Esophagus squamous epithelium (tissue), 5 donors: ENCODE measurements at regions not wholly inside any gene's neighbourhood (a gene's known extent, or its start where the extent isn't known, plus 50 kb on each side); places are given as distances from the start of the nearest gene placed in this dataset.

ENCODE experiments used
- DNase-seq: peaks from one replicate; lab custom pipeline; 2025; lab: John Stamatoyannopoulos, UW
- H3K27ac ChIP-seq, 4 donors: fragments of 200-600 bp; sonication (generic); one replicate each; pipeline ENCODE4 v1.5.1; 2016 to 2019; ENCODE audit warnings: mild to moderate bottlenecking in 1 of 4
- H3K27me3 ChIP-seq, 4 donors: fragments of 200-600 bp; sonication (generic); 1 replicate in 3 of 4; 2 replicates in 1 of 4; pipeline versions ENCODE4 v1.5.1 to v1.6.0; 2017 to 2021; ENCODE audit warnings: antibody characterized with exemption in 1 of 4
- H3K36me3 ChIP-seq, 3 donors: fragments of 200-600 bp; sonication (generic); one replicate each; pipeline ENCODE4 v1.5.1; 2016 to 2019
- H3K4me1 ChIP-seq, 3 donors: fragments of 200-600 bp; sonication (generic); one replicate each; pipeline ENCODE4 v1.5.1; 2017 to 2019
- H3K4me3 ChIP-seq, 4 donors: fragments of 200-600 bp; sonication (generic); 1 replicate in 3 of 4; 2 replicates in 1 of 4; pipeline ENCODE4 v1.5.1; 2016 to 2019; ENCODE audit warnings: mild to moderate bottlenecking in 2 of 4, moderate library complexity in 1 of 4
- H3K9me3 ChIP-seq, 3 donors: fragments of 200-600 bp; sonication (generic); one replicate each; pipeline ENCODE4 v1.5.1; 2016 to 2019
- CTCF ChIP-seq, 6 experiments: fragments of 450-650 bp in 4 of 6; fragments of 200-600 bp in 2 of 6; sonication (generic) in 2 of 6; IDR thresholded peaks; one replicate each; pipeline ENCODE4 v1.5.1; 2016 to 2019; ENCODE audit warnings: antibody characterized with exemption in 6 of 6, mild to moderate bottlenecking in 4 of 6, moderate library complexity in 4 of 6
- POLR2A ChIP-seq, 4 donors: fragments of 450-650 bp; IDR thresholded peaks; one replicate each; pipeline ENCODE4 v1.6.1; 2017; ENCODE audit warnings: antibody characterized with exemption in 4 of 4, mild to moderate bottlenecking in 4 of 4, moderate library complexity in 3 of 4
- WGBS, 2 donors: methylation state at CpG; one replicate each; pipeline ENCODE4 v1.1.5; 2018; 5-methylcytosine and 5-hydroxymethylcytosine counted together
- intact Hi-C: fragments of 100-400 bp; cut with DNase I; formaldehyde crosslinking; loops from one replicate; pipeline ENCODE4 v1.15.0; 2022
- donor health status: DM: yes; HTN: yes; CAD: no.

- H3K4me1 ChIP-seq, result no peaks in the 10 kb centered on the region
- intact Hi-C loops, result no loop called here
- H3K4me3 ChIP-seq, result no peak overlapping the region
- H3K9me3 ChIP-seq, result no peaks in the 10 kb centered on the region
- TF ChIP-seq CTCF (IDR thresholded peaks at IDR 0.05) (no peak), POLR2A (IDR thresholded peaks at IDR 0.05) (no peak)
- H3K27me3 ChIP-seq, result no peaks in the 10 kb centered on the region
- no peaks in the 10 kb centered on the region for H3K36me3 ChIP-seq
- no peak overlapping the region for H3K27ac ChIP-seq
- WGBS, 2 donors, result 82 to 87% methylated on average over 4 of the region's 4 CpGs
- DNase-seq, result no peak
Measured at GRCh38 chr10:111873041-111873440, 310.5 kb downstream of the GPAM start.

- intact Hi-C loops, result no loop called here
- H3K36me3 ChIP-seq, result no peaks in the 10 kb centered on the region
- no peak for TF ChIP-seq POLR2A (IDR thresholded peaks at IDR 0.05)
- no peak for TF ChIP-seq CTCF (IDR thresholded peaks at IDR 0.05)
- no peaks in the 10 kb centered on the region for H3K9me3 ChIP-seq
- WGBS, 2 donors, result 75 to 85% methylated on average over 7 of the region's 7 CpGs
- H3K4me1 ChIP-seq, result no peaks in the 10 kb centered on the region
- no peak overlapping the region for H3K27ac ChIP-seq
- H3K27me3 ChIP-seq, result no peaks in the 10 kb centered on the region
- no peak for DNase-seq
- H3K4me3 ChIP-seq, result no peak overlapping the region
Measured at GRCh38 chr10:111873621-111874135, 309.9 kb downstream of the GPAM start.

- intact Hi-C loops, result no loop called here
Measured at GRCh38 chr10:111874576-111874975, 309.0 kb downstream of the GPAM start.

GRCh38 chr10:111875725-111876124, 307.8 kb downstream of the GPAM start:
- Histone ChIP-seq H3K27me3 (no peaks in the 10 kb centered on the region), H3K27ac (no peak overlapping the region), H3K36me3 (no peaks in the 10 kb centered on the region), H3K4me3 (no peak overlapping the region), H3K9me3 (no peaks in the 10 kb centered on the region), H3K4me1 (no peaks in the 10 kb centered on the region)
- intact Hi-C loops, result no loop called here
- WGBS, 2 donors, result 77 to 89% methylated on average over 3 of the region's 4 CpGs
- TF ChIP-seq CTCF (IDR thresholded peaks at IDR 0.05) (no peak), POLR2A (IDR thresholded peaks at IDR 0.05) (no peak)
- DNase-seq, result no peak

More at GRCh38 chr10:111874576-111874975, 309.0 kb downstream of the GPAM start:
- Histone ChIP-seq H3K4me1 (no peaks in the 10 kb centered on the region), H3K9me3 (no peaks in the 10 kb centered on the region), H3K27ac (no peak overlapping the region), H3K27me3 (no peaks in the 10 kb centered on the region), H3K4me3 (no peak overlapping the region), H3K36me3 (no peaks in the 10 kb centered on the region)
- 66 to 67% methylated on average over 3 of the region's 3 CpGs for WGBS, 2 donors
- no peak for TF ChIP-seq CTCF (IDR thresholded peaks at IDR 0.05)
- no peak for TF ChIP-seq POLR2A (IDR thresholded peaks at IDR 0.05)
- no peak for DNase-seq

GRCh38 chr10:111877258-111877657, 306.3 kb downstream of the GPAM start:
- intact Hi-C loops, result no loop called here
- TF ChIP-seq POLR2A (IDR thresholded peaks at IDR 0.05) (no peak), CTCF (IDR thresholded peaks at IDR 0.05) (no peak)
- H3K4me1 ChIP-seq, result no peaks in the 10 kb centered on the region
- no peaks in the 10 kb centered on the region for H3K27me3 ChIP-seq
- no peak overlapping the region for H3K4me3 ChIP-seq
- H3K9me3 ChIP-seq, result no peaks in the 10 kb centered on the region
- no peaks in the 10 kb centered on the region for H3K36me3 ChIP-seq
- DNase-seq, result no peak
- H3K27ac ChIP-seq, result no peak overlapping the region
- 29 to 33% methylated on average over 3 of the region's 3 CpGs for WGBS, 2 donors
